IMR-90 (cell line): ENCODE measurements at regions not wholly inside any gene's neighbourhood (a gene's known extent, or its start where the extent isn't known, plus 50 kb on each side); places are given as distances from the start of the nearest gene placed in this dataset.

Source experiments
- ATAC-seq: fragments of 200-7000 bp; cut with Tn5 transposase; 2 replicates; pipeline ENCODE4 v1.9.1; 2020; ENCODE audit warnings: low read depth, mild to moderate bottlenecking, moderate library complexity
- BruUV-seq: library from RNA; stranded (reverse); fragments of 400-500 nt; replicated peaks from 2 replicates; lab custom pipeline; 2021; lab: Mats Ljungman, UMichigan
- CTCF ChIA-PET: fragments of 300-600 bp; formaldehyde crosslinking; extraction: SDS; loops from one replicate; lab custom pipeline; 2021; ENCODE audit warnings: antibody characterized with exemption; lab: Yijun Ruan, JAX
- POLR2A ChIA-PET: fragments of 300-600 bp; sonication (Branson Sonifier 250); formaldehyde crosslinking; loops from one replicate; lab custom pipeline; 2022; ENCODE audit warnings: antibody characterized with exemption; ENCODE audit not compliant: unreplicated experiment; lab: Charles Lee
- DNase-seq: peaks from one replicate; pipeline ENCODE4 v3.0.0; 2013
- H2AFZ ChIP-seq: replicated peaks from 2 replicates; pipeline ENCODE3; 2013; ENCODE audit warnings: low read length, mild to moderate bottlenecking; ENCODE audit not compliant: poor library complexity
- H2AK5ac ChIP-seq: 2 replicates; pipeline ENCODE4 v1.6.1; 2013; ENCODE audit warnings: low read depth, low read length, inconsistent platforms
- H2AK9ac ChIP-seq: replicated peaks from 2 replicates; pipeline ENCODE3; 2013; ENCODE audit warnings: mild to moderate bottlenecking, low read depth, low read length, moderate library complexity; ENCODE audit not compliant: poor library complexity
- H2BK120ac ChIP-seq: 2 replicates; pipeline ENCODE4 v1.6.1; 2013; ENCODE audit warnings: low read depth, low read length, inconsistent platforms
- H2BK15ac ChIP-seq: 3 replicates; pipeline ENCODE4 v1.6.1; 2013; ENCODE audit warnings: low read depth, low read length, inconsistent platforms
- H2BK20ac ChIP-seq: 2 replicates; pipeline ENCODE4 v1.6.1; 2013; ENCODE audit warnings: low read depth, mild to moderate bottlenecking, inconsistent platforms, low read length, moderate library complexity
- H2BK5ac ChIP-seq: 2 replicates; pipeline ENCODE4 v1.6.1; 2013; ENCODE audit warnings: mild to moderate bottlenecking, low read depth, low read length, inconsistent platforms; ENCODE audit not compliant: poor library complexity, severe bottlenecking
- H3K14ac ChIP-seq: replicated peaks from 2 replicates; pipeline ENCODE4 v1.6.1; 2013; ENCODE audit warnings: low read depth, low read length, inconsistent platforms
- H3K18ac ChIP-seq: 2 replicates; pipeline ENCODE4 v1.6.1; 2013; ENCODE audit warnings: low read depth, low read length, control low read depth
- H3K23ac ChIP-seq: 2 replicates; pipeline ENCODE4 v1.6.1; 2013; ENCODE audit warnings: low read depth, low read length, inconsistent platforms
- H3K27ac ChIP-seq: 2 replicates; pipeline ENCODE4 v1.5.1; 2013; ENCODE audit warnings: mild to moderate bottlenecking, control low read depth, low read length; ENCODE audit not compliant: insufficient read depth
- H3K27me3 ChIP-seq: 2 replicates; pipeline ENCODE4 v1.6.1; 2013; ENCODE audit warnings: low read length; ENCODE audit not compliant: control insufficient read depth, insufficient read depth
- H3K36me3 ChIP-seq: 2 replicates; pipeline ENCODE4 v1.6.1; 2013; ENCODE audit warnings: low read length, mixed read lengths; ENCODE audit not compliant: control insufficient read depth, insufficient read depth
- H3K4ac ChIP-seq: 2 replicates; pipeline ENCODE4 v1.6.1; 2013; ENCODE audit warnings: low read depth, low read length, inconsistent platforms
- H3K4me1 ChIP-seq: 2 replicates; pipeline ENCODE4 v1.6.1; 2013; ENCODE audit warnings: low read length, mixed read lengths; ENCODE audit not compliant: control insufficient read depth, insufficient read depth
- H3K4me2 ChIP-seq: 2 replicates; pipeline ENCODE4 v1.6.1; 2013; ENCODE audit warnings: low read depth, mild to moderate bottlenecking, control low read depth, low read length, moderate library complexity
- H3K4me3 ChIP-seq: 2 replicates; pipeline ENCODE4 v1.5.1; 2013; ENCODE audit warnings: low read depth, mild to moderate bottlenecking, control low read depth, low read length, moderate library complexity; ENCODE audit not compliant: insufficient read depth
- H3K56ac ChIP-seq: 2 replicates; pipeline ENCODE4 v1.6.1; 2013; ENCODE audit warnings: low read length, inconsistent platforms; ENCODE audit not compliant: insufficient read depth; ENCODE audit errors: extremely low read depth
- H3K79me1 ChIP-seq, 2 experiments: 2 replicates each; pipeline ENCODE4 v1.6.1; 2013; ENCODE audit warnings: low read length in 2 of 2, inconsistent platforms in 1 of 2, low read depth in 1 of 2
- H3K9ac ChIP-seq: 2 replicates; pipeline ENCODE4 v1.6.1; 2013; ENCODE audit warnings: low read depth, low read length, control low read depth
- H3K9me1 ChIP-seq: 2 replicates; pipeline ENCODE4 v1.6.1; 2013; ENCODE audit warnings: low read length, inconsistent platforms; ENCODE audit not compliant: insufficient read depth
- H3K9me3 ChIP-seq: 2 replicates; pipeline ENCODE4 v1.6.1; 2013; ENCODE audit warnings: low read length; ENCODE audit not compliant: control insufficient read depth, insufficient read depth
- H4K20me1 ChIP-seq: 2 replicates; pipeline ENCODE4 v1.6.1; 2013; ENCODE audit warnings: low read length, inconsistent platforms; ENCODE audit not compliant: insufficient read depth
- H4K5ac ChIP-seq: 2 replicates; pipeline ENCODE4 v1.6.1; 2013; ENCODE audit warnings: mild to moderate bottlenecking, low read depth, low read length, control low read depth
- H4K8ac ChIP-seq, 2 experiments: 2 replicates each; pipeline ENCODE4 v1.6.1; 2013; ENCODE audit warnings: low read depth in 2 of 2, low read length in 2 of 2, control low read depth in 1 of 2, inconsistent platforms in 1 of 2
- H4K91ac ChIP-seq: 2 replicates; pipeline ENCODE4 v1.6.1; 2013; ENCODE audit warnings: low read depth, low read length, inconsistent platforms; ENCODE audit not compliant: insufficient read depth
- BHLHE40 ChIP-seq: fragments of 150-350 bp; IDR thresholded peaks from 2 replicates; pipeline ENCODE4 v1.6.1; 2016; ENCODE audit warnings: mild to moderate bottlenecking, low read depth, low read length
- CEBPB ChIP-seq: IDR thresholded peaks from 2 replicates; pipeline ENCODE4 v1.6.1; 2012; ENCODE audit warnings: low read depth, low read length, improper control_type of control experiment
- CHD1 ChIP-seq: IDR thresholded peaks from 2 replicates; pipeline ENCODE4 v1.6.1; 2012; ENCODE audit warnings: low read depth, low read length, improper control_type of control experiment
- FOS ChIP-seq: fragments of 150-350 bp; IDR thresholded peaks from 2 replicates; pipeline ENCODE4 v1.6.1; 2016; ENCODE audit warnings: low read depth, low read length
- MAFK ChIP-seq: IDR thresholded peaks from 2 replicates; pipeline ENCODE4 v1.6.1; 2012; ENCODE audit warnings: low read depth, low read length, improper control_type of control experiment
- MAZ ChIP-seq: IDR thresholded peaks from 2 replicates; pipeline ENCODE4 v1.6.1; 2012; ENCODE audit warnings: low read depth, mild to moderate bottlenecking, low read length, improper control_type of control experiment, moderate library complexity, borderline replicate concordance
- MXI1 ChIP-seq: IDR thresholded peaks from 2 replicates; pipeline ENCODE4 v1.6.1; 2012; ENCODE audit warnings: low read depth, mild to moderate bottlenecking, low read length, moderate library complexity, borderline replicate concordance
- RCOR1 ChIP-seq: IDR thresholded peaks from 2 replicates; pipeline ENCODE4 v1.6.1; 2012; ENCODE audit warnings: mild to moderate bottlenecking, low read length, improper control_type of control experiment; ENCODE audit not compliant: insufficient replicate concordance
- RFX5 ChIP-seq: IDR thresholded peaks from 2 replicates; pipeline ENCODE4 v1.8.0; 2012; ENCODE audit warnings: low read depth, mild to moderate bottlenecking, low read length, moderate library complexity
- SMC3 ChIP-seq: fragments of 150-350 bp; IDR thresholded peaks from 2 replicates; pipeline ENCODE4 v1.6.1; 2016; ENCODE audit warnings: low read depth, mild to moderate bottlenecking, antibody characterized with exemption, low read length, moderate library complexity
- WGBS, 2 experiments: methylation state at CpG; one replicate each; pipeline versions ENCODE4 v1.1.5 to v1.1.7; 2013; ENCODE audit warnings: missing lambda C conversion rate in 2 of 2; ENCODE audit not compliant: insufficient read length in 1 of 2; ENCODE audit errors: extremely low coverage in 2 of 2; 5-methylcytosine and 5-hydroxymethylcytosine counted together
- dilution Hi-C: fragments of 300-500 bp; cut with HindIII; formaldehyde crosslinking; loops from one replicate; pipeline ENCODE4 v1.14.3; 2018; ENCODE audit warnings: low sequenced_read_pairs; ENCODE audit not compliant: unreplicated experiment
- in situ Hi-C: fragments of 300-500 bp; cut with MboI; formaldehyde crosslinking; loops from 3 replicates; pipeline ENCODE4 v1.14.3; 2019; ENCODE audit warnings: low sequenced_read_pairs, inconsistent platforms, mixed read lengths
- intact Hi-C: fragments of 100-400 bp; cut with micrococcal nuclease; formaldehyde crosslinking; loops from 2 replicates; pipeline ENCODE4 v1.10.0; 2022
- TF ChIP-seq, protein P1 (sequence below): fragments of 150-350 bp; IDR thresholded peaks from 2 replicates; pipeline ENCODE4 v1.6.1; 2017; ENCODE audit warnings: mild to moderate bottlenecking, antibody characterized with exemption, low read length, low read depth
- TF ChIP-seq, protein P2 (sequence below): conservative IDR thresholded peaks from 2 replicates; pipeline ENCODE4 v1.5.1; 2012; ENCODE audit warnings: mild to moderate bottlenecking, low read depth, low read length, improper control_type of control experiment
- TF ChIP-seq, protein P3 (sequence below): fragments of 150-350 bp; IDR thresholded peaks from 2 replicates; pipeline ENCODE4 v1.6.1; 2016; ENCODE audit warnings: low read depth, mild to moderate bottlenecking, low read length, moderate library complexity, borderline replicate concordance

GRCh38 chr11:41872870-41873269 is 413.4 kb upstream of the LRRC4C start:
- in situ Hi-C loops (no loop called here), intact Hi-C loops (no loop called here), dilution Hi-C loops (no loop called here)
- no peak overlapping the region for H2BK15ac ChIP-seq
- H2AFZ ChIP-seq, result no peak overlapping the region
- H3K79me1 ChIP-seq, result no peaks in the 10 kb centered on the region
- H3K9ac ChIP-seq, result no peak overlapping the region
- no peak overlapping the region for H3K27ac ChIP-seq
- no peaks in the 10 kb centered on the region for H3K27me3 ChIP-seq
- H3K9me3 ChIP-seq, result peaks cover 8% of the 10 kb centered on the region
- H4K20me1 ChIP-seq, result no peaks in the 10 kb centered on the region
- ChIA-PET CTCF (no interaction called here), POLR2A (no interaction called here)
- no peak overlapping the region for H2BK20ac ChIP-seq
- DNase-seq (no peak), ATAC-seq (no peak)
- no peak overlapping the region for H3K4ac ChIP-seq
- no peak overlapping the region for H2BK5ac ChIP-seq
- H2AK9ac ChIP-seq, result no peak overlapping the region
- TF ChIP-seq, protein P1, sequence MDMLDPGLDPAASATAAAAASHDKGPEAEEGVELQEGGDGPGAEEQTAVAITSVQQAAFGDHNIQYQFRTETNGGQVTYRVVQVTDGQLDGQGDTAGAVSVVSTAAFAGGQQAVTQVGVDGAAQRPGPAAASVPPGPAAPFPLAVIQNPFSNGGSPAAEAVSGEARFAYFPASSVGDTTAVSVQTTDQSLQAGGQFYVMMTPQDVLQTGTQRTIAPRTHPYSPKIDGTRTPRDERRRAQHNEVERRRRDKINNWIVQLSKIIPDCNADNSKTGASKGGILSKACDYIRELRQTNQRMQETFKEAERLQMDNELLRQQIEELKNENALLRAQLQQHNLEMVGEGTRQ, result no peak
- TF ChIP-seq RFX5 (no peak), MAFK (no peak), BHLHE40 (no peak), RCOR1 (no peak), SMC3 (no peak), FOS (no peak), CEBPB (no peak), MXI1 (no peak), CHD1 (no peak), MAZ (no peak)
- TF ChIP-seq, protein P2, sequence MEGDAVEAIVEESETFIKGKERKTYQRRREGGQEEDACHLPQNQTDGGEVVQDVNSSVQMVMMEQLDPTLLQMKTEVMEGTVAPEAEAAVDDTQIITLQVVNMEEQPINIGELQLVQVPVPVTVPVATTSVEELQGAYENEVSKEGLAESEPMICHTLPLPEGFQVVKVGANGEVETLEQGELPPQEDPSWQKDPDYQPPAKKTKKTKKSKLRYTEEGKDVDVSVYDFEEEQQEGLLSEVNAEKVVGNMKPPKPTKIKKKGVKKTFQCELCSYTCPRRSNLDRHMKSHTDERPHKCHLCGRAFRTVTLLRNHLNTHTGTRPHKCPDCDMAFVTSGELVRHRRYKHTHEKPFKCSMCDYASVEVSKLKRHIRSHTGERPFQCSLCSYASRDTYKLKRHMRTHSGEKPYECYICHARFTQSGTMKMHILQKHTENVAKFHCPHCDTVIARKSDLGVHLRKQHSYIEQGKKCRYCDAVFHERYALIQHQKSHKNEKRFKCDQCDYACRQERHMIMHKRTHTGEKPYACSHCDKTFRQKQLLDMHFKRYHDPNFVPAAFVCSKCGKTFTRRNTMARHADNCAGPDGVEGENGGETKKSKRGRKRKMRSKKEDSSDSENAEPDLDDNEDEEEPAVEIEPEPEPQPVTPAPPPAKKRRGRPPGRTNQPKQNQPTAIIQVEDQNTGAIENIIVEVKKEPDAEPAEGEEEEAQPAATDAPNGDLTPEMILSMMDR, result no peak
- TF ChIP-seq, protein P3, sequence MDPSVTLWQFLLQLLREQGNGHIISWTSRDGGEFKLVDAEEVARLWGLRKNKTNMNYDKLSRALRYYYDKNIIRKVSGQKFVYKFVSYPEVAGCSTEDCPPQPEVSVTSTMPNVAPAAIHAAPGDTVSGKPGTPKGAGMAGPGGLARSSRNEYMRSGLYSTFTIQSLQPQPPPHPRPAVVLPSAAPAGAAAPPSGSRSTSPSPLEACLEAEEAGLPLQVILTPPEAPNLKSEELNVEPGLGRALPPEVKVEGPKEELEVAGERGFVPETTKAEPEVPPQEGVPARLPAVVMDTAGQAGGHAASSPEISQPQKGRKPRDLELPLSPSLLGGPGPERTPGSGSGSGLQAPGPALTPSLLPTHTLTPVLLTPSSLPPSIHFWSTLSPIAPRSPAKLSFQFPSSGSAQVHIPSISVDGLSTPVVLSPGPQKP, result no peak
- H4K8ac ChIP-seq, result no peak overlapping the region
- no peak overlapping the region for H3K56ac ChIP-seq
- H4K5ac ChIP-seq, result no peak overlapping the region
- WGBS, 2 experiments, result no CpG with 5 or more reads among the region's 4 CpGs
- H3K4me2 ChIP-seq, result no peak overlapping the region
- H3K23ac ChIP-seq, result no peak overlapping the region
- no peak overlapping the region for H3K4me3 ChIP-seq
- H3K36me3 ChIP-seq, result no peaks in the 10 kb centered on the region
- no peak overlapping the region for H2AK5ac ChIP-seq
- H2BK120ac ChIP-seq, result no peak overlapping the region
- no peak overlapping the region for H4K91ac ChIP-seq
- no peaks in the 10 kb centered on the region for H3K9me1 ChIP-seq
- BruUV-seq, result no TSS peak
- H3K14ac ChIP-seq, result no peak overlapping the region
- no peaks in the 10 kb centered on the region for H3K4me1 ChIP-seq
- no peak overlapping the region for H3K18ac ChIP-seq
